ENCODE measurements at regions not wholly inside any gene's neighbourhood (a gene's known extent, or its start where the extent isn't known, plus 50 kb on each side); places are given as distances from the start of the nearest gene placed in this dataset.

DNA sequence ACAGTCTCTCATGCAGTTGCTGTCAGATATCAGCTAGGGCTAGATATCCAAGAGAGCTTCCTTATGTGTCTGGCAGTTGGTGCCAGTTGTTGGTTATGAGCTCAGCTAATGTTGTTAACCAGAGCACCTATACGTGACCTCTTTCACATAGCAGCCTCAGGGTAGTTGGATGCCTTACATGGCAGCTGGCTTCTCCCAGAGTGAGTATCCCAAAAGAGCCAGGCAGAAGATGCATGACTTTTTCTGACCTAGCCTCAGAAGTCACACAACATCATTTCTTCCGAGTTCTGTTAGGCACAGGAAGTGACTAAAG lies 175.7 kb downstream of the VEGFA start:
- TF ChIP-seq GABPA (IDR thresholded peaks at IDR 0.05; ENCODE audit: low read depth) = no peak
- TF ChIP-seq, protein P1, sequence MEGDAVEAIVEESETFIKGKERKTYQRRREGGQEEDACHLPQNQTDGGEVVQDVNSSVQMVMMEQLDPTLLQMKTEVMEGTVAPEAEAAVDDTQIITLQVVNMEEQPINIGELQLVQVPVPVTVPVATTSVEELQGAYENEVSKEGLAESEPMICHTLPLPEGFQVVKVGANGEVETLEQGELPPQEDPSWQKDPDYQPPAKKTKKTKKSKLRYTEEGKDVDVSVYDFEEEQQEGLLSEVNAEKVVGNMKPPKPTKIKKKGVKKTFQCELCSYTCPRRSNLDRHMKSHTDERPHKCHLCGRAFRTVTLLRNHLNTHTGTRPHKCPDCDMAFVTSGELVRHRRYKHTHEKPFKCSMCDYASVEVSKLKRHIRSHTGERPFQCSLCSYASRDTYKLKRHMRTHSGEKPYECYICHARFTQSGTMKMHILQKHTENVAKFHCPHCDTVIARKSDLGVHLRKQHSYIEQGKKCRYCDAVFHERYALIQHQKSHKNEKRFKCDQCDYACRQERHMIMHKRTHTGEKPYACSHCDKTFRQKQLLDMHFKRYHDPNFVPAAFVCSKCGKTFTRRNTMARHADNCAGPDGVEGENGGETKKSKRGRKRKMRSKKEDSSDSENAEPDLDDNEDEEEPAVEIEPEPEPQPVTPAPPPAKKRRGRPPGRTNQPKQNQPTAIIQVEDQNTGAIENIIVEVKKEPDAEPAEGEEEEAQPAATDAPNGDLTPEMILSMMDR (IDR thresholded peaks at IDR 0.05; ENCODE audit: insufficient read depth, low read length) = no peak
- TF ChIP-seq POLR2AphosphoS5 (IDR thresholded peaks at IDR 0.05; ENCODE audit: low read depth) = no peak
- no peak for TF ChIP-seq SPI1 (IDR thresholded peaks at IDR 0.05; ENCODE audit: borderline replicate concordance, low read depth)
- TF ChIP-seq, protein P2, sequence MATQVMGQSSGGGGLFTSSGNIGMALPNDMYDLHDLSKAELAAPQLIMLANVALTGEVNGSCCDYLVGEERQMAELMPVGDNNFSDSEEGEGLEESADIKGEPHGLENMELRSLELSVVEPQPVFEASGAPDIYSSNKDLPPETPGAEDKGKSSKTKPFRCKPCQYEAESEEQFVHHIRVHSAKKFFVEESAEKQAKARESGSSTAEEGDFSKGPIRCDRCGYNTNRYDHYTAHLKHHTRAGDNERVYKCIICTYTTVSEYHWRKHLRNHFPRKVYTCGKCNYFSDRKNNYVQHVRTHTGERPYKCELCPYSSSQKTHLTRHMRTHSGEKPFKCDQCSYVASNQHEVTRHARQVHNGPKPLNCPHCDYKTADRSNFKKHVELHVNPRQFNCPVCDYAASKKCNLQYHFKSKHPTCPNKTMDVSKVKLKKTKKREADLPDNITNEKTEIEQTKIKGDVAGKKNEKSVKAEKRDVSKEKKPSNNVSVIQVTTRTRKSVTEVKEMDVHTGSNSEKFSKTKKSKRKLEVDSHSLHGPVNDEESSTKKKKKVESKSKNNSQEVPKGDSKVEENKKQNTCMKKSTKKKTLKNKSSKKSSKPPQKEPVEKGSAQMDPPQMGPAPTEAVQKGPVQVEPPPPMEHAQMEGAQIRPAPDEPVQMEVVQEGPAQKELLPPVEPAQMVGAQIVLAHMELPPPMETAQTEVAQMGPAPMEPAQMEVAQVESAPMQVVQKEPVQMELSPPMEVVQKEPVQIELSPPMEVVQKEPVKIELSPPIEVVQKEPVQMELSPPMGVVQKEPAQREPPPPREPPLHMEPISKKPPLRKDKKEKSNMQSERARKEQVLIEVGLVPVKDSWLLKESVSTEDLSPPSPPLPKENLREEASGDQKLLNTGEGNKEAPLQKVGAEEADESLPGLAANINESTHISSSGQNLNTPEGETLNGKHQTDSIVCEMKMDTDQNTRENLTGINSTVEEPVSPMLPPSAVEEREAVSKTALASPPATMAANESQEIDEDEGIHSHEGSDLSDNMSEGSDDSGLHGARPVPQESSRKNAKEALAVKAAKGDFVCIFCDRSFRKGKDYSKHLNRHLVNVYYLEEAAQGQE (IDR thresholded peaks at IDR 0.05; ENCODE audit: insufficient replicate concordance, low read depth) = no peak
- no peak overlapping the region for H3K27ac ChIP-seq (replicated peaks)
- H3K4me3 ChIP-seq (replicated peaks; ENCODE audit: insufficient read depth, low read length) = no peak overlapping the region
- DNase-seq (ENCODE audit: low read depth in 1 of 2, low spot score in 1 of 2) = no peak
- no peaks in the 10 kb centered on the region for H3K27me3 ChIP-seq (ENCODE audit: insufficient read depth, poor library complexity, severe bottlenecking)

DNA sequence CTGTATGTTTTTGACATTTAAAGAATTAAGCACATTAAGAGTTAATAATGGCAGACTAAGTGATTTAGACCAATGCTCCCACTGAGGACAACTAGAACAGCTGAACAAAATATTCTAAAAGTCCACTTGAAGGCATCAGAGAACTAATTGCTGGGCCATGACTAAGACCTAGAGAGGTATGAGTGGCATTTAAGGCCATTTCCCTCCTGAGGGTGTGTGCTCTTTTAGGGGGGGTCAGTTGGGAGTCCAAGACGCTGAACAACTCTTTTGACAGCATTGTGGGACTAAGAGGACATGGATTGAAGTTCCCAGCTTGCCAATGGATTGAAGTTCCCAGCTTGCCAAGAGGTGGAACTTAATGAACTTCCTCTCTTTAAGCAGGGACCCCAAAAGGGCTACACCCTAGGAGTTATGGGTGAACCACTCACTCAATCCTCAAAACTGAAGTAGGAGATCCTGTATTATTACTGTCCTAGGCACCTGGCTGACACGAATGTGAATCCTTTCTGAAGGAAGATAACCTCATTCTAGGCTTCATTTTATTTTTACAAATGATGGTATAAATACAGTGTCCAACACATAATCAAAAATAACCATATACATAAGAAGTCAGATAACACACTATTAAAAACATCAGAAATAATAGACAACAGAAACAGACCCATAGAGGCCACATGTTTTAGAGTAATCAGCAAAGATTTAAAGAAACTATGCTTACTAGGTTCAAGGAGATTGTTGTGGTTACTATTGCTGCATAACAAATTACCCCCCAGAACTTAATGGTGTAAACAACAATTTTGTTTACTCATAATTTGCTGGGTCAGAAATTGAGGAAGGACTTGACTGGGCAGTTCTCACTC lies 175.1 kb downstream of the VEGFA start:
- TF ChIP-seq GABPA (IDR thresholded peaks at IDR 0.05; ENCODE audit: low read depth) = no peak
- TF ChIP-seq, protein P1 (IDR thresholded peaks at IDR 0.05; ENCODE audit: insufficient read depth, low read length) = no peak
- no peak for TF ChIP-seq SPI1 (IDR thresholded peaks at IDR 0.05; ENCODE audit: borderline replicate concordance, low read depth)
- no peak for TF ChIP-seq POLR2AphosphoS5 (IDR thresholded peaks at IDR 0.05; ENCODE audit: low read depth)
- TF ChIP-seq, protein P2 (IDR thresholded peaks at IDR 0.05; ENCODE audit: insufficient replicate concordance, low read depth) = no peak
- no peak for DNase-seq (ENCODE audit: low read depth in 1 of 2, low spot score in 1 of 2)
- no peak overlapping the region for H3K4me3 ChIP-seq (replicated peaks; ENCODE audit: insufficient read depth, low read length)
- H3K27ac ChIP-seq (replicated peaks) = no peak overlapping the region
- no peaks in the 10 kb centered on the region for H3K27me3 ChIP-seq (ENCODE audit: insufficient read depth, poor library complexity, severe bottlenecking)

- H3K4me3 ChIP-seq (replicated peaks; ENCODE audit: insufficient read depth, low read length) = no peak overlapping the region
- no peaks in the 10 kb centered on the region for H3K27me3 ChIP-seq (ENCODE audit: insufficient read depth, poor library complexity, severe bottlenecking)
- H3K27ac ChIP-seq (replicated peaks) = no peak overlapping the region
- DNase-seq (ENCODE audit: low read depth in 1 of 2, low spot score in 1 of 2) = no peak
- TF ChIP-seq SPI1 (IDR thresholded peaks at IDR 0.05; ENCODE audit: borderline replicate concordance, low read depth) = no peak
- no peak for TF ChIP-seq GABPA (IDR thresholded peaks at IDR 0.05; ENCODE audit: low read depth)
- TF ChIP-seq, protein P2 (IDR thresholded peaks at IDR 0.05; ENCODE audit: insufficient replicate concordance, low read depth) = no peak
- TF ChIP-seq, protein P1 (IDR thresholded peaks at IDR 0.05; ENCODE audit: insufficient read depth, low read length) = no peak
- no peak for TF ChIP-seq POLR2AphosphoS5 (IDR thresholded peaks at IDR 0.05; ENCODE audit: low read depth)
Observed at GRCh38 chr6:43943781-43944250, 173.8 kb downstream of the VEGFA start.
